ENCODE measurements at regions not wholly inside any gene's neighbourhood (a gene's known extent, or its start where the extent isn't known, plus 50 kb on each side); places are given as distances from the start of the nearest gene placed in this dataset.

DNA sequence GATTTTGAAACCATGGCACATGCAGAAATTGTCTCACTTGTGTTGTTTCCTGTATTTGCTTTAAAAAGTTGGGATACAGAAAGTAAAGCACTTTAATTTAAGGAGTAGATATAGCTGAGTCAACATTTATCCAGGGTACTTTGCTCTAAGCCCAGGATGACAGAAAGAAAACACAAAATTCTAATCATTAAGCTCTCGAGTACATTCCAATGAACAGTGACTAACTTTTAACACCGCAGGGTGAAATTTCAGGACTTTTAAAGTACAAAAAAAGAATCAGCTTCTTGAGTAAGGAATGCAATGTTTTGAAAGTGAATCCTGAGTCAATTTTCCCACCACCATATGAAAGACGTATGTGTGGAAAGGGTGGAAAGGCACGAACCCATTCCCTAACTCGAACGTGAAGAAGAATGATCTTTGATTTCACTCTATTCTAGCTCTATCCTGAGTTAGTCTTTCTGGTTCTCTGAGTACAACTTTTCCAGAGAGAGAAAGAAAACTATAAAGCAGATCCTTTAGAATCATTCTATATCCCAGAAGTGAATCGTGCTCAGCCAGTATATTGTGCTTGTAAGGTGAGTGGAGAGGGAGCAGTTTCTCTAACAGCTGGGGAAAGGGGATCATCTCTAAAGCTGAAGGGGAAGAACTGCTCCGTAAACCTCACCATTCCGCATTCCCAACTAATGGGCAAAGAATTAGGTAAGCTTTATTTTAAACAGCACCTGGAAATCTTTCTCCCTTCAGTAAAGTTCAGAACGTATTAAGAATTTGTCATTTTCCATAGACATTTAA is 779.0 kb upstream of the FLRT2 start:
- Mint-ChIP-seq H3K9me3 (peaks cover 16% of the 10 kb centered on the region), H3K27me3 (ENCODE audit: low read depth) (no peaks in the 10 kb centered on the region), H3K4me3 (no peak overlapping the region), H3K27ac (no peak overlapping the region), H3K4me1 (peaks cover 23% of the 10 kb centered on the region), H3K36me3 (peaks cover 7% of the 10 kb centered on the region)
- DNase-seq (ENCODE audit: low spot score) (no peak), ATAC-seq (peak; percentile 38)
- TF ChIP-seq RELA (CRISPR knock-in tag; IDR thresholded peaks at IDR 0.05; ENCODE audit: borderline replicate concordance), result no peak
- TF ChIP-seq, protein P1, sequence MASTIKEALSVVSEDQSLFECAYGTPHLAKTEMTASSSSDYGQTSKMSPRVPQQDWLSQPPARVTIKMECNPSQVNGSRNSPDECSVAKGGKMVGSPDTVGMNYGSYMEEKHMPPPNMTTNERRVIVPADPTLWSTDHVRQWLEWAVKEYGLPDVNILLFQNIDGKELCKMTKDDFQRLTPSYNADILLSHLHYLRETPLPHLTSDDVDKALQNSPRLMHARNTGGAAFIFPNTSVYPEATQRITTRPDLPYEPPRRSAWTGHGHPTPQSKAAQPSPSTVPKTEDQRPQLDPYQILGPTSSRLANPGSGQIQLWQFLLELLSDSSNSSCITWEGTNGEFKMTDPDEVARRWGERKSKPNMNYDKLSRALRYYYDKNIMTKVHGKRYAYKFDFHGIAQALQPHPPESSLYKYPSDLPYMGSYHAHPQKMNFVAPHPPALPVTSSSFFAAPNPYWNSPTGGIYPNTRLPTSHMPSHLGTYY (CRISPR knock-in tag; IDR thresholded peaks at IDR 0.05), result no peak
- TF ChIP-seq, protein P2, sequence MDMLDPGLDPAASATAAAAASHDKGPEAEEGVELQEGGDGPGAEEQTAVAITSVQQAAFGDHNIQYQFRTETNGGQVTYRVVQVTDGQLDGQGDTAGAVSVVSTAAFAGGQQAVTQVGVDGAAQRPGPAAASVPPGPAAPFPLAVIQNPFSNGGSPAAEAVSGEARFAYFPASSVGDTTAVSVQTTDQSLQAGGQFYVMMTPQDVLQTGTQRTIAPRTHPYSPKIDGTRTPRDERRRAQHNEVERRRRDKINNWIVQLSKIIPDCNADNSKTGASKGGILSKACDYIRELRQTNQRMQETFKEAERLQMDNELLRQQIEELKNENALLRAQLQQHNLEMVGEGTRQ (CRISPR knock-in tag; IDR thresholded peaks at IDR 0.05), result no peak
- no peak for TF ChIP-seq SOX15 (CRISPR knock-in tag; IDR thresholded peaks at IDR 0.05)
- TF ChIP-seq ATF1 (CRISPR knock-in tag; IDR thresholded peaks at IDR 0.05), result no peak
- TF ChIP-seq, protein P3, sequence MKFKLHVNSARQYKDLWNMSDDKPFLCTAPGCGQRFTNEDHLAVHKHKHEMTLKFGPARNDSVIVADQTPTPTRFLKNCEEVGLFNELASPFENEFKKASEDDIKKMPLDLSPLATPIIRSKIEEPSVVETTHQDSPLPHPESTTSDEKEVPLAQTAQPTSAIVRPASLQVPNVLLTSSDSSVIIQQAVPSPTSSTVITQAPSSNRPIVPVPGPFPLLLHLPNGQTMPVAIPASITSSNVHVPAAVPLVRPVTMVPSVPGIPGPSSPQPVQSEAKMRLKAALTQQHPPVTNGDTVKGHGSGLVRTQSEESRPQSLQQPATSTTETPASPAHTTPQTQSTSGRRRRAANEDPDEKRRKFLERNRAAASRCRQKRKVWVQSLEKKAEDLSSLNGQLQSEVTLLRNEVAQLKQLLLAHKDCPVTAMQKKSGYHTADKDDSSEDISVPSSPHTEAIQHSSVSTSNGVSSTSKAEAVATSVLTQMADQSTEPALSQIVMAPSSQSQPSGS (CRISPR knock-in tag; IDR thresholded peaks at IDR 0.05; ENCODE audit: borderline replicate concordance, low read depth), result no peak
- no peak for TF ChIP-seq OVOL2 (CRISPR knock-in tag; IDR thresholded peaks at IDR 0.05; ENCODE audit: borderline replicate concordance)
- TF ChIP-seq, protein P4, sequence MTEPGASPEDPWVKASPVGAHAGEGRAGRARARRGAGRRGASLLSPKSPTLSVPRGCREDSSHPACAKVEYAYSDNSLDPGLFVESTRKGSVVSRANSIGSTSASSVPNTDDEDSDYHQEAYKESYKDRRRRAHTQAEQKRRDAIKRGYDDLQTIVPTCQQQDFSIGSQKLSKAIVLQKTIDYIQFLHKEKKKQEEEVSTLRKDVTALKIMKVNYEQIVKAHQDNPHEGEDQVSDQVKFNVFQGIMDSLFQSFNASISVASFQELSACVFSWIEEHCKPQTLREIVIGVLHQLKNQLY (CRISPR knock-in tag; IDR thresholded peaks at IDR 0.05), result no peak
- TF ChIP-seq, protein P5, sequence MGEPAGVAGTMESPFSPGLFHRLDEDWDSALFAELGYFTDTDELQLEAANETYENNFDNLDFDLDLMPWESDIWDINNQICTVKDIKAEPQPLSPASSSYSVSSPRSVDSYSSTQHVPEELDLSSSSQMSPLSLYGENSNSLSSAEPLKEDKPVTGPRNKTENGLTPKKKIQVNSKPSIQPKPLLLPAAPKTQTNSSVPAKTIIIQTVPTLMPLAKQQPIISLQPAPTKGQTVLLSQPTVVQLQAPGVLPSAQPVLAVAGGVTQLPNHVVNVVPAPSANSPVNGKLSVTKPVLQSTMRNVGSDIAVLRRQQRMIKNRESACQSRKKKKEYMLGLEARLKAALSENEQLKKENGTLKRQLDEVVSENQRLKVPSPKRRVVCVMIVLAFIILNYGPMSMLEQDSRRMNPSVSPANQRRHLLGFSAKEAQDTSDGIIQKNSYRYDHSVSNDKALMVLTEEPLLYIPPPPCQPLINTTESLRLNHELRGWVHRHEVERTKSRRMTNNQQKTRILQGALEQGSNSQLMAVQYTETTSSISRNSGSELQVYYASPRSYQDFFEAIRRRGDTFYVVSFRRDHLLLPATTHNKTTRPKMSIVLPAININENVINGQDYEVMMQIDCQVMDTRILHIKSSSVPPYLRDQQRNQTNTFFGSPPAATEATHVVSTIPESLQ (CRISPR knock-in tag; IDR thresholded peaks at IDR 0.05), result no peak
- TF ChIP-seq, protein P6, sequence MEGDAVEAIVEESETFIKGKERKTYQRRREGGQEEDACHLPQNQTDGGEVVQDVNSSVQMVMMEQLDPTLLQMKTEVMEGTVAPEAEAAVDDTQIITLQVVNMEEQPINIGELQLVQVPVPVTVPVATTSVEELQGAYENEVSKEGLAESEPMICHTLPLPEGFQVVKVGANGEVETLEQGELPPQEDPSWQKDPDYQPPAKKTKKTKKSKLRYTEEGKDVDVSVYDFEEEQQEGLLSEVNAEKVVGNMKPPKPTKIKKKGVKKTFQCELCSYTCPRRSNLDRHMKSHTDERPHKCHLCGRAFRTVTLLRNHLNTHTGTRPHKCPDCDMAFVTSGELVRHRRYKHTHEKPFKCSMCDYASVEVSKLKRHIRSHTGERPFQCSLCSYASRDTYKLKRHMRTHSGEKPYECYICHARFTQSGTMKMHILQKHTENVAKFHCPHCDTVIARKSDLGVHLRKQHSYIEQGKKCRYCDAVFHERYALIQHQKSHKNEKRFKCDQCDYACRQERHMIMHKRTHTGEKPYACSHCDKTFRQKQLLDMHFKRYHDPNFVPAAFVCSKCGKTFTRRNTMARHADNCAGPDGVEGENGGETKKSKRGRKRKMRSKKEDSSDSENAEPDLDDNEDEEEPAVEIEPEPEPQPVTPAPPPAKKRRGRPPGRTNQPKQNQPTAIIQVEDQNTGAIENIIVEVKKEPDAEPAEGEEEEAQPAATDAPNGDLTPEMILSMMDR (IDR thresholded peaks at IDR 0.05), result no peak
- no peak for TF ChIP-seq HMGA2 (CRISPR knock-in tag; IDR thresholded peaks at IDR 0.05)
- no peak for TF ChIP-seq ZNF317 (CRISPR knock-in tag; IDR thresholded peaks at IDR 0.05; ENCODE audit: borderline replicate concordance, low read depth)
- TF ChIP-seq, protein P7, sequence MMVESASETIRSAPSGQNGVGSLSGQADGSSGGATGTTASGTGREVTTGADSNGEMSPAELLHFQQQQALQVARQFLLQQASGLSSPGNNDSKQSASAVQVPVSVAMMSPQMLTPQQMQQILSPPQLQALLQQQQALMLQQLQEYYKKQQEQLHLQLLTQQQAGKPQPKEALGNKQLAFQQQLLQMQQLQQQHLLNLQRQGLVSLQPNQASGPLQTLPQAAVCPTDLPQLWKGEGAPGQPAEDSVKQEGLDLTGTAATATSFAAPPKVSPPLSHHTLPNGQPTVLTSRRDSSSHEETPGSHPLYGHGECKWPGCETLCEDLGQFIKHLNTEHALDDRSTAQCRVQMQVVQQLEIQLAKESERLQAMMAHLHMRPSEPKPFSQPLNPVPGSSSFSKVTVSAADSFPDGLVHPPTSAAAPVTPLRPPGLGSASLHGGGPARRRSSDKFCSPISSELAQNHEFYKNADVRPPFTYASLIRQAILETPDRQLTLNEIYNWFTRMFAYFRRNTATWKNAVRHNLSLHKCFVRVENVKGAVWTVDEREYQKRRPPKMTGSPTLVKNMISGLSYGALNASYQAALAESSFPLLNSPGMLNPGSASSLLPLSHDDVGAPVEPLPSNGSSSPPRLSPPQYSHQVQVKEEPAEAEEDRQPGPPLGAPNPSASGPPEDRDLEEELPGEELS (CRISPR knock-in tag; IDR thresholded peaks at IDR 0.05), result no peak
- TF ChIP-seq SMAD4 (CRISPR knock-in tag; IDR thresholded peaks at IDR 0.05), result no peak
- ChIA-PET POLR2A (interaction anchor here (0.6 kb wide), 1 partner anchor 756 kb away, joined by 5 read pairs; no protein-coding TSS in a partner anchor), CTCF (no interaction called here)

All from WTC11 (cell line).